IMR-90 (cell line): ENCODE measurements at regions not wholly inside any gene's neighbourhood (a gene's known extent, or its start where the extent isn't known, plus 50 kb on each side); places are given as distances from the start of the nearest gene placed in this dataset.

ENCODE experiments used
- ATAC-seq: fragments of 200-7000 bp; cut with Tn5 transposase; 2 replicates; pipeline ENCODE4 v1.9.1; 2020; ENCODE audit warnings: low read depth, mild to moderate bottlenecking, moderate library complexity
- BruUV-seq: library from RNA; stranded (reverse); fragments of 400-500 nt; replicated peaks from 2 replicates; lab custom pipeline; 2021; lab: Mats Ljungman, UMichigan
- CTCF ChIA-PET: fragments of 300-600 bp; formaldehyde crosslinking; extraction: SDS; loops from one replicate; lab custom pipeline; 2021; ENCODE audit warnings: antibody characterized with exemption; lab: Yijun Ruan, JAX
- POLR2A ChIA-PET: fragments of 300-600 bp; sonication (Branson Sonifier 250); formaldehyde crosslinking; loops from one replicate; lab custom pipeline; 2022; ENCODE audit warnings: antibody characterized with exemption; ENCODE audit not compliant: unreplicated experiment; lab: Charles Lee
- DNase-seq: peaks from one replicate; pipeline ENCODE4 v3.0.0; 2013
- H2AFZ ChIP-seq: replicated peaks from 2 replicates; pipeline ENCODE3; 2013; ENCODE audit warnings: low read length, mild to moderate bottlenecking; ENCODE audit not compliant: poor library complexity
- H2AK5ac ChIP-seq: 2 replicates; pipeline ENCODE4 v1.6.1; 2013; ENCODE audit warnings: low read depth, low read length, inconsistent platforms
- H2AK9ac ChIP-seq: replicated peaks from 2 replicates; pipeline ENCODE3; 2013; ENCODE audit warnings: mild to moderate bottlenecking, low read depth, low read length, moderate library complexity; ENCODE audit not compliant: poor library complexity
- H2BK120ac ChIP-seq: 2 replicates; pipeline ENCODE4 v1.6.1; 2013; ENCODE audit warnings: low read depth, low read length, inconsistent platforms
- H2BK15ac ChIP-seq: 3 replicates; pipeline ENCODE4 v1.6.1; 2013; ENCODE audit warnings: low read depth, low read length, inconsistent platforms
- H2BK20ac ChIP-seq: 2 replicates; pipeline ENCODE4 v1.6.1; 2013; ENCODE audit warnings: low read depth, mild to moderate bottlenecking, inconsistent platforms, low read length, moderate library complexity
- H2BK5ac ChIP-seq: 2 replicates; pipeline ENCODE4 v1.6.1; 2013; ENCODE audit warnings: mild to moderate bottlenecking, low read depth, low read length, inconsistent platforms; ENCODE audit not compliant: poor library complexity, severe bottlenecking
- H3K14ac ChIP-seq: replicated peaks from 2 replicates; pipeline ENCODE4 v1.6.1; 2013; ENCODE audit warnings: low read depth, low read length, inconsistent platforms
- H3K18ac ChIP-seq: 2 replicates; pipeline ENCODE4 v1.6.1; 2013; ENCODE audit warnings: low read depth, low read length, control low read depth
- H3K23ac ChIP-seq: 2 replicates; pipeline ENCODE4 v1.6.1; 2013; ENCODE audit warnings: low read depth, low read length, inconsistent platforms
- H3K27ac ChIP-seq: 2 replicates; pipeline ENCODE4 v1.5.1; 2013; ENCODE audit warnings: mild to moderate bottlenecking, control low read depth, low read length; ENCODE audit not compliant: insufficient read depth
- H3K27me3 ChIP-seq: 2 replicates; pipeline ENCODE4 v1.6.1; 2013; ENCODE audit warnings: low read length; ENCODE audit not compliant: control insufficient read depth, insufficient read depth
- H3K36me3 ChIP-seq: 2 replicates; pipeline ENCODE4 v1.6.1; 2013; ENCODE audit warnings: low read length, mixed read lengths; ENCODE audit not compliant: control insufficient read depth, insufficient read depth
- H3K4ac ChIP-seq: 2 replicates; pipeline ENCODE4 v1.6.1; 2013; ENCODE audit warnings: low read depth, low read length, inconsistent platforms
- H3K4me1 ChIP-seq: 2 replicates; pipeline ENCODE4 v1.6.1; 2013; ENCODE audit warnings: low read length, mixed read lengths; ENCODE audit not compliant: control insufficient read depth, insufficient read depth
- H3K4me2 ChIP-seq: 2 replicates; pipeline ENCODE4 v1.6.1; 2013; ENCODE audit warnings: low read depth, mild to moderate bottlenecking, control low read depth, low read length, moderate library complexity
- H3K4me3 ChIP-seq: 2 replicates; pipeline ENCODE4 v1.5.1; 2013; ENCODE audit warnings: low read depth, mild to moderate bottlenecking, control low read depth, low read length, moderate library complexity; ENCODE audit not compliant: insufficient read depth
- H3K56ac ChIP-seq: 2 replicates; pipeline ENCODE4 v1.6.1; 2013; ENCODE audit warnings: low read length, inconsistent platforms; ENCODE audit not compliant: insufficient read depth; ENCODE audit errors: extremely low read depth
- H3K79me1 ChIP-seq, 2 experiments: 2 replicates each; pipeline ENCODE4 v1.6.1; 2013; ENCODE audit warnings: low read length in 2 of 2, inconsistent platforms in 1 of 2, low read depth in 1 of 2
- H3K9ac ChIP-seq: 2 replicates; pipeline ENCODE4 v1.6.1; 2013; ENCODE audit warnings: low read depth, low read length, control low read depth
- H3K9me1 ChIP-seq: 2 replicates; pipeline ENCODE4 v1.6.1; 2013; ENCODE audit warnings: low read length, inconsistent platforms; ENCODE audit not compliant: insufficient read depth
- H3K9me3 ChIP-seq: 2 replicates; pipeline ENCODE4 v1.6.1; 2013; ENCODE audit warnings: low read length; ENCODE audit not compliant: control insufficient read depth, insufficient read depth
- H4K20me1 ChIP-seq: 2 replicates; pipeline ENCODE4 v1.6.1; 2013; ENCODE audit warnings: low read length, inconsistent platforms; ENCODE audit not compliant: insufficient read depth
- H4K5ac ChIP-seq: 2 replicates; pipeline ENCODE4 v1.6.1; 2013; ENCODE audit warnings: mild to moderate bottlenecking, low read depth, low read length, control low read depth
- H4K8ac ChIP-seq, 2 experiments: 2 replicates each; pipeline ENCODE4 v1.6.1; 2013; ENCODE audit warnings: low read depth in 2 of 2, low read length in 2 of 2, control low read depth in 1 of 2, inconsistent platforms in 1 of 2
- H4K91ac ChIP-seq: 2 replicates; pipeline ENCODE4 v1.6.1; 2013; ENCODE audit warnings: low read depth, low read length, inconsistent platforms; ENCODE audit not compliant: insufficient read depth
- CHD1 ChIP-seq: IDR thresholded peaks from 2 replicates; pipeline ENCODE4 v1.6.1; 2012; ENCODE audit warnings: low read depth, low read length, improper control_type of control experiment
- MAFK ChIP-seq: IDR thresholded peaks from 2 replicates; pipeline ENCODE4 v1.6.1; 2012; ENCODE audit warnings: low read depth, low read length, improper control_type of control experiment
- MAZ ChIP-seq: IDR thresholded peaks from 2 replicates; pipeline ENCODE4 v1.6.1; 2012; ENCODE audit warnings: low read depth, mild to moderate bottlenecking, low read length, improper control_type of control experiment, moderate library complexity, borderline replicate concordance
- SMC3 ChIP-seq: fragments of 150-350 bp; IDR thresholded peaks from 2 replicates; pipeline ENCODE4 v1.6.1; 2016; ENCODE audit warnings: low read depth, mild to moderate bottlenecking, antibody characterized with exemption, low read length, moderate library complexity
- WGBS, 2 experiments: methylation state at CpG; one replicate each; pipeline versions ENCODE4 v1.1.5 to v1.1.7; 2013; ENCODE audit warnings: missing lambda C conversion rate in 2 of 2; ENCODE audit not compliant: insufficient read length in 1 of 2; ENCODE audit errors: extremely low coverage in 2 of 2; 5-methylcytosine and 5-hydroxymethylcytosine counted together
- dilution Hi-C: fragments of 300-500 bp; cut with HindIII; formaldehyde crosslinking; loops from one replicate; pipeline ENCODE4 v1.14.3; 2018; ENCODE audit warnings: low sequenced_read_pairs; ENCODE audit not compliant: unreplicated experiment
- in situ Hi-C: fragments of 300-500 bp; cut with MboI; formaldehyde crosslinking; loops from 3 replicates; pipeline ENCODE4 v1.14.3; 2019; ENCODE audit warnings: low sequenced_read_pairs, inconsistent platforms, mixed read lengths
- intact Hi-C: fragments of 100-400 bp; cut with micrococcal nuclease; formaldehyde crosslinking; loops from 2 replicates; pipeline ENCODE4 v1.10.0; 2022
- TF ChIP-seq, protein P1 (sequence below): conservative IDR thresholded peaks from 2 replicates; pipeline ENCODE4 v1.5.1; 2012; ENCODE audit warnings: mild to moderate bottlenecking, low read depth, low read length, improper control_type of control experiment

DNA sequence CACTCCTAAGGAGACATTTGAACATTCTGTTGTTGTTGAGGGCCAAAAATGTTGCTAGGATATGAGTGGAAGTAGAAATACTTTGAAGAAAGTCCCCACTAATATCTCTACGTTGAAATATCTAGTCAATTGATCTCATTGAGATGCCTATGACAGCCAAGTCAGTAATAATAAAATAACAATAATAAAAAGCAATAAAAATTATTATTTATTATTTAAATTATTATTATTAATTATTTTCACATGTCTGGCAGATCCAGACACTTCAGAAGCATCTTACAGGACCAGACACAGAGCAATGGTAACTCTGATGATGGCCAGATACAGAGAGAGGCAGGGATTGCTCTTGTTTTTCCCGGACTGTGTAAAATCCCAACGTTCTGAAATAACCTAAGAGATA lies 143.5 kb upstream of the PALMD start:
- no peak overlapping the region for H3K4me3 ChIP-seq
- H3K27ac ChIP-seq = no peak overlapping the region
- ATAC-seq (no peak), DNase-seq (no peak)
- CTCF ChIA-PET = no interaction called here
- dilution Hi-C loops = no loop called here
- WGBS, 2 experiments = no CpG with 5 or more reads among the region's 3 CpGs
- in situ Hi-C loops = no loop called here
- no peaks in the 10 kb centered on the region for H3K79me1 ChIP-seq
- H3K9ac ChIP-seq = no peak overlapping the region
- H3K27me3 ChIP-seq = no peaks in the 10 kb centered on the region
- H3K56ac ChIP-seq = no peak overlapping the region
- no TSS peak for BruUV-seq
- TF ChIP-seq CHD1 (no peak), SMC3 (no peak), MAFK (no peak), MAZ (no peak)
- TF ChIP-seq, protein P1, sequence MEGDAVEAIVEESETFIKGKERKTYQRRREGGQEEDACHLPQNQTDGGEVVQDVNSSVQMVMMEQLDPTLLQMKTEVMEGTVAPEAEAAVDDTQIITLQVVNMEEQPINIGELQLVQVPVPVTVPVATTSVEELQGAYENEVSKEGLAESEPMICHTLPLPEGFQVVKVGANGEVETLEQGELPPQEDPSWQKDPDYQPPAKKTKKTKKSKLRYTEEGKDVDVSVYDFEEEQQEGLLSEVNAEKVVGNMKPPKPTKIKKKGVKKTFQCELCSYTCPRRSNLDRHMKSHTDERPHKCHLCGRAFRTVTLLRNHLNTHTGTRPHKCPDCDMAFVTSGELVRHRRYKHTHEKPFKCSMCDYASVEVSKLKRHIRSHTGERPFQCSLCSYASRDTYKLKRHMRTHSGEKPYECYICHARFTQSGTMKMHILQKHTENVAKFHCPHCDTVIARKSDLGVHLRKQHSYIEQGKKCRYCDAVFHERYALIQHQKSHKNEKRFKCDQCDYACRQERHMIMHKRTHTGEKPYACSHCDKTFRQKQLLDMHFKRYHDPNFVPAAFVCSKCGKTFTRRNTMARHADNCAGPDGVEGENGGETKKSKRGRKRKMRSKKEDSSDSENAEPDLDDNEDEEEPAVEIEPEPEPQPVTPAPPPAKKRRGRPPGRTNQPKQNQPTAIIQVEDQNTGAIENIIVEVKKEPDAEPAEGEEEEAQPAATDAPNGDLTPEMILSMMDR = no peak
- H3K9me1 ChIP-seq = no peaks in the 10 kb centered on the region
- H4K8ac ChIP-seq = no peak overlapping the region
- no peak overlapping the region for H3K18ac ChIP-seq
- no peak overlapping the region for H2AK9ac ChIP-seq
- intact Hi-C loops = no loop called here
- H4K20me1 ChIP-seq = no peaks in the 10 kb centered on the region
- no peaks in the 10 kb centered on the region for H3K4me1 ChIP-seq
- no peak overlapping the region for H3K4me2 ChIP-seq
- H2AFZ ChIP-seq = no peak overlapping the region
- H3K4ac ChIP-seq = no peak overlapping the region
- no peak overlapping the region; the same call in 1 of the 2 replicates for H2AK5ac ChIP-seq
- no peak overlapping the region for H3K23ac ChIP-seq
- H4K91ac ChIP-seq = no peak overlapping the region
- H3K9me3 ChIP-seq = no peaks in the 10 kb centered on the region
- H3K14ac ChIP-seq = no peak overlapping the region
- POLR2A ChIA-PET = no interaction called here
- no peak overlapping the region for H2BK120ac ChIP-seq
- H2BK20ac ChIP-seq = no peak overlapping the region
- no peak overlapping the region for H2BK5ac ChIP-seq
- no peak overlapping the region for H2BK15ac ChIP-seq
- H3K36me3 ChIP-seq = no peaks in the 10 kb centered on the region
- no peak overlapping the region for H4K5ac ChIP-seq
